IPS-NIHi7 (cell line): ENCODE measurements at regions not wholly inside any gene's neighbourhood (a gene's known extent, or its start where the extent isn't known, plus 50 kb on each side); places are given as distances from the start of the nearest gene placed in this dataset.

Experiments used
- DNase-seq: peaks from one replicate; pipeline ENCODE4 v3.0.0; 2012; ENCODE audit warnings: mixed read lengths; ENCODE audit errors: extremely low spot score

GRCh38 chrX:30951003-30951402, 61.9 kb upstream of the TAB3 start:
- no peak for DNase-seq

GRCh38 chrX:30950391-30950790, 61.3 kb upstream of the TAB3 start:
- DNase-seq, result no peak

- peak; percentile 51 for DNase-seq
Observed at GRCh38 chrX:30949554-30949953, 60.5 kb upstream of the TAB3 start.

GRCh38 chrX:30948626-30949025, 59.6 kb upstream of the TAB3 start:
- no peak for DNase-seq

- no peak for DNase-seq
Observed at GRCh38 chrX:30948051-30948450, 59.0 kb upstream of the TAB3 start.

- no peak for DNase-seq
Observed at GRCh38 chrX:30943984-30944383, 54.9 kb upstream of the TAB3 start.

- DNase-seq, result no peak
Observed at GRCh38 chrX:30941898-30942297, 52.8 kb upstream of the TAB3 start.

GRCh38 chrX:30939928-30940327, 50.9 kb upstream of the TAB3 start:
- no peak for DNase-seq
